HG02938 (cell line): ENCODE measurements at regions not wholly inside any gene's neighbourhood (a gene's known extent, or its start where the extent isn't known, plus 50 kb on each side); places are given as distances from the start of the nearest gene placed in this dataset.

ENCODE experiments used
- ATAC-seq: cut with Tn5 transposase; IDR thresholded peaks from one replicate; pipeline ENCODE4 v1.9.1; 2021; ENCODE audit warnings: mild to moderate bottlenecking, moderate library complexity; ENCODE audit not compliant: unreplicated experiment

DNA sequence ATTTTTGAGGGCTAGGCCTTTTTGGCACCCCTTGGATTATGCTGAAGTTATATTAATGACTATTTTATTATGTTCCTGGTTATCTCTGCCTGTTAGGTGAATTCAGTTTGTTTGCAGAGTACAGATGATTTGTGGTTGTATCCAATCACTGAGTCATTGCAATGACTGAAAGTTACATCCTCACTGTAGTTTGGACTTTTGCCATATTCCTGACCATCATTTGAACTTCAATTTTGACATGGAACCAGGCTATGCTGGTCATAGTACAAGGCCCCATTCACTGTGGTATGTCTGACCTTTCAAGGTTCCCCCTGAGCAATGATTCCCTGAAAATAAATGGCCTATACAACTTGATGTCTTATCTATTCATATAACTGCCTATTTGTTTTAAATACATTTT, 621.0 kb downstream of the CCER1 start:
- no peak for ATAC-seq

DNA sequence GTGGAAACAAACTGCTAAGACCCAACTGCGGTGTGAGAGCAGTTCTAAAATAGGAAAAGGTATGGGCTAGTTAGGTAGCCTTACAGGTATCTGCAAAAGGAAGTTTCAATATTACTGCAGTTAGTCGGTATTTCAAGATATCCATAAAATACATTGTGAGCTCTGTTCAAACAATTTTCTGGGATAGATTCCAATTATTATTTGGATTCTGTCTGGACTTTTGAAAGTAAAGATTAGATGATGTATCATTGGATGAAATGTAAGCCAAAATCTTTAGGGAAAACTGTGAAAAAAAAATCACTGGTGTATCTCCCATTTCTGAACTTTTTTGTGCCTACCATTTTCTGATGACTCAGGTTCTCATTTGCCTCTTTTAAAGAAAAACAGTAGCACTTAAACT, 621.6 kb downstream of the CCER1 start:
- ATAC-seq, result no peak

GRCh38 chr12:90331821-90332220, 623.2 kb downstream of the CCER1 start:
- ATAC-seq, result no peak

DNA sequence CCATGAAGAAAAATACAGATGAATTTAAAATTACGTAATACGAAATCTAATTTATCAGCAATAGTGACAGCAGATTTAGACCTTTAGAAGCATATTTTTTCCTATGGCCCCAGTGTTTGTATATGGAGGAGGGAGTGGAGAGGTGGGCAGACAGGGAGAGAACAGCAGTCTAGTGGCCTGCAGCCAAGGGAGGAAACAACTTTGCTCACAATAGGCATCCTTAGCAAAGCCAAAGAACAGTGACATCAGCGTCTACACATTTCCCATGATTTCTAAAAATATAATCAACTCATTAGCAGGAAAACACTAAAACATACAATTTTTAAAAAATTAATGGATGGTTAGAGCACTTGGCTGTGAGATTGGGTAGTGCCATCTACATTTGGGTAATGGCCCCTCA, 622.6 kb upstream of the ATP2B1 start:
- no peak for ATAC-seq

DNA sequence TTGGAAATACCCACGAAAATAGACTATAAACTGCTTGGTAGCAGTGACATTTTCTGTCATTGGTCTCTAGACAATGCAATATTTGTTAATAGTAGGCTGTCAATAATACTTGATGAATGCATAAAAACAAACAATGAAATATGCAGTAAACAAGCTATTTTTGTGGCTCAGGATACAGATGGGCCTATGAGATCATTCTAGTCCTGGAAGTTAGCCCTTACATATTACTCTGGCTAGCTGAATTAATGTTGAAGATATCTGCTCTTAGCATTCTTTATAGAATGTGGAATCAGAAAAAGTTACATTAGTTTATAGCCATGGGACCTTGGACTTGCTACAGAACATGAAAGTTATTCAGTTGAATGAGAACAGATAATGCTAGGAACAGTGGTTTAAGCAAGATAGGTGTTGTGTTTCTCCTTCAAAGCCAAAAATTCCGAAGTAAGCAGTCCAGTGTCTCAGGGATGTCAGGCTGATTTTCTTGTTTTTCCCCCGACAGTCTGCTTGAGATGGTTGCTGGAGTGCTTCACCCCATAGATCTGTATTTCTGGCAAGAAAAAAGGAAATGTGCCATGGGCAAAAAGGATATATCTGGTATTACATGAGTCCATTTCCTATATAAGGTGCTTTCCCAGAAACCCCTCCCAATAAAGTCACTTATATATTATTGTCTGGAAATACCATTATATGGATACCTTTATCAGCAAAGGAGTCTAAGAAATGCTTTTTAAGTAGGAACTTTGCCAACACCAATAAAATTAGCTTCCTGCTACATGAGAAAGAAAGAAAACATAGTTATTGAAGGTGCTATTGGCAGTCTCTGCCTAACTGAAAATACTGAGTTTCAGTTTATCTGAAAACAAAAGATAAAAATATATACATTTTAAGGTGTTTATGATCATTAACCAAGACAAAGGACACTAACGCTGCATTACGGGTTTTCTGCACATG, 619.4 kb upstream of the ATP2B1 start:
- no peak for ATAC-seq

GRCh38 chr12:90323217-90323616, 614.6 kb upstream of the ATP2B1 start:
- ATAC-seq, result no peak

- ATAC-seq, result no peak
Observed at GRCh38 chr12:90322006-90322405, 613.4 kb upstream of the ATP2B1 start.

GRCh38 chr12:90321369-90321768, 612.7 kb upstream of the ATP2B1 start:
- no peak for ATAC-seq

DNA sequence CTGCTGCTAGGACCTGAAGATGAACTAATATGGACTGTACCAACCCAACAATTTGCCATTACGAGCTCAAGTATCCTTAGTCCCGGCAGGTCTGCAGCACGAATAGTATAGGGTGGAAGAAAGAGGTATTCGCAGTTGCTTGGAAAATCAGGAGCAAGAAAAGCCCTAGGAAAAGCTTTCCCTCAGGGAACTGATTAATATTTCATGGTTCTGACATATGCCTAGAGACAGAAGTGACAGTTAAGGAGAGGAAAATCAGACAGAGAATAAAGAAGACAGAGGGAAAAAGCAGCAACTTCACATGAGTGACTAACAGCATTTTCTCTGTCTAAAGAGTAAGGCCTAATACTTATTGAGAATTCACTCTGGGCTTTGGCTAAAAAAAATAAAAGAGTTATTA, 602.9 kb upstream of the ATP2B1 start:
- no peak for ATAC-seq

DNA sequence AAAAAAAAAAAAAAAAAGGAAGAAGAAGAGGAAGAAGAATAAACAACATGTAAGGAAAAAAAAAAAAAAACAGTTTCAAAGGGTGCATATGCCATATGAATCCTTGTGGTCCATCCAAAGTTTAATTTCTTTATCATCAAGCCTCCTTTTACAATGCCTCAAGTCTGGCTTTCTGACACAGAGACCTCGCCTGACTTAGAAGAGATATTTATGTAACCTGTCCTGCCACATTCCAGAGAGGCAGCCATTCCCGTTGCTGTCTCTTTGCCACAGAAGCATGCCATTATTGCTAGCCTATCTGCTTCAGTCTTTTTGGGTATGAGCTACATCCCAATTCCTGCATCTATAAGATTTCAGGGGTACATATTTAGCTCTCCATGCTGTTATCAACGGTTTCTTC, 596.7 kb upstream of the ATP2B1 start:
- no peak for ATAC-seq

DNA sequence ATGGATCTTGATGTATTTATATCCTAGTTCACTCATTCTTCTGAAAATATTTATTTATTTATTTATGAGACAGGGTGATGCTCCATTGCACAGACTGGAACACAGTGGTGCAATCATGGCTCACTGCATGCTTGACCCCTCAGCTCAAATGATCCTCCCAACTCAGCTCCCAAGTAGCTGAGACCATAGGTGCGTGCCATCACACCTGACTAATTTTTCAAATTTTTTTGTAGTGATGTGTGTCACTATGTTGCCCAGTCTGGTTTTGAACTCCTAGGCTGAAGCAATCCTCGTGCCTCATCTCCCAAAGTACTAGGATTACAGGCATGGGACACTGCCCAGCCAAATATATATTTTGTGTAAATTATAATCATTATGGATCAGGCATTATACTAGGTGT, 595.6 kb upstream of the ATP2B1 start:
- ATAC-seq, result no peak

- ATAC-seq, result no peak
Observed at GRCh38 chr12:90303771-90304170, 595.1 kb upstream of the ATP2B1 start.

GRCh38 chr12:90301561-90302133, 593.0 kb upstream of the ATP2B1 start:
- ATAC-seq, result no peak

GRCh38 chr12:90301095-90301494, 592.5 kb upstream of the ATP2B1 start:
- no peak for ATAC-seq

DNA sequence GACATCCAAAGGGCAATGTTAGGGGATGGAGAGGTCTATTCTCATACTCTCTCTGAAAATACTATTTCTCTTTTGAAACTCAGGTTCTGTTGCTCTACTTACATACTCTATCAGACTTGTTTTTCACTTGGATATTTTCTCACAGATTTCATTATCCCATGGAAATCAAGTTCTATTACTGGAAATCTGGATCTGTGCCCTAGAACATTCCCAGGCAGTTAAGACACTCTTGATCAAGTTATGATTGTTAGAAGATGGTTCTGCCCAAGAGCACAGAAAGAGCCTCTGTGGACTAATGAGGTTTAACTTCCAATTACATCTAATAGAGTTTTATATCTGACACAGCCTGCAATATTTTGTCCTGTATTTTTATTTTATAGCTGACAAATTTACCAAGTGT, 591.0 kb upstream of the ATP2B1 start:
- ATAC-seq, result peak; percentile 12

GRCh38 chr12:90299121-90299520, 590.5 kb upstream of the ATP2B1 start:
- peak; percentile 87 for ATAC-seq

DNA sequence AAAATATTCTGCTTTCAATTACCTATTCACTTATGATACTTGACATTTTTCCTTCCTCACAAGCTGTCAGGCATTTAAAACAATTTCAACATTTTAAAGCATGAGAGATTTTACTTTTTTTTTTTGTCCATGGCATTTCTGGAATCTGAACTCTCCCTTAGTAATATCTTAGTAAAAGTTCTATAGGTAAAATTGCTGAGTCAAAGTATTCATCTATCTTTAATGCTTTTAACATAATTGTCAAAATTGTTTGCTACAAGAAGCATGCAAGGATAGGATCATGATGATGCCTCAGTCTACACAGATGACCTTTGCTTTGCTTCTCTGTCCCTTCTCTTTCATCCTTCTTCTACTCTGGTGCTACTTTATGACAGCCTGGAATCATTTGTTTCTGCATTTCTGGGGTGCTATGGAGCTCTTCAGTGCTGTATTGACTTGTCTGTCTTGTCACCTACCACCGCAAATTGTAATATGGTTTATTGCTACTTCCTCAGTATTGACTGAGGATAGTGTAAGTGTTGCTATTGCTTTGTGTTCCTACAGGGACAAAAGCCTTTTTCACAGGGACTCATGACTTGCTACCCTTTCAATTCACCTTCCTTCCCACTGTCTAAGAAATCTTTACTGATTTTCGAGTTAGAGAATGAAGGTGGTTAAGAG, 589.8 kb upstream of the ATP2B1 start:
- ATAC-seq, result no peak

- no peak for ATAC-seq
Observed at GRCh38 chr12:90295858-90296257, 587.2 kb upstream of the ATP2B1 start.

DNA sequence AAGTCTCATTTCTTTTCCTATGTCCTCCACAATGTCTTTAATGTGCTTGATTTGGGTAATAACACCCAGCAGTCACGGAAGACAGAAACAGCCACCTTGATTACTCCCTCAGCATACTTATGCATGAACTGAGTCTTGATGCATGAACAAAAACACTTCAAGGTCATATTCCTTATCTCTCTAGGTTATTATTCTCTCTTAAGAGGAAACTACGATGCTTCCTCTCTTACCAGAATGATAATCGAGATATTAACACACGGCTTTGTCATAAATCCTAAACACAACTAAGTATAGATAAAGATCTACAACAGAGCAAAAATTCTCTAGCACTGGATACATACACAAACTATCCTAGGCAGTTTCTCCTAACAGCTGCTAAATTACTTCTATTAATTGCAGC, 583.5 kb upstream of the ATP2B1 start:
- ATAC-seq, result no peak

- ATAC-seq, result no peak
Observed at GRCh38 chr12:90290980-90291975, 582.6 kb upstream of the ATP2B1 start.

DNA sequence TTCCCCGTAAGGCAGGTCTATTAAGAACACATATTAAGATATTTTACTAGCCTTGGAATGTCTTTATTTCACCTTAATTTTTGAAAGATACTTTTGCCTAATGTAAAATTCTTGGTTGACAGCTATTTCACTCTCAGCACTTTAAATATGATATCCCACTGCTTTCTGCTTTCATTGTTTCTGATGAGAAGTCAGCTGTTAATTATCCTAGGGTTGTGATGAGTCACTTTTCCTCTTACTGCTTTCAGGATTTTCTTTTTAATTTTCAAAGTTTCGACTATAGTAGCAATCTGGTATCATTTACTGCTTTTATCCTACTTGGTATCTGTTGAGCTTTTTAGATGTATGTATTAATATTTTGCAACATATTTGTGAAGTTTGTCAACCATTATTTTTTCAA, 578.9 kb upstream of the ATP2B1 start:
- ATAC-seq, result no peak
